GM23248 (cell line): ENCODE measurements at regions not wholly inside any gene's neighbourhood (a gene's known extent, or its start where the extent isn't known, plus 50 kb on each side); places are given as distances from the start of the nearest gene placed in this dataset.
A peak's percentile ranks its signal among the peaks of the same experiment; 100 is the strongest.
"Not testable (repeated sequence)": the region's sequence is repeated elsewhere in the genome, so short reads cannot be mapped to it uniquely, and the experiment has no call there.

ENCODE experiments used
- DNase-seq: peaks from one replicate; pipeline ENCODE4 v3.0.0-alpha.2; 2015
- H2AFZ ChIP-seq: fragments of 200-600 bp; sonication (generic); 2 replicates; pipeline ENCODE4 v1.6.1; 2016; ENCODE audit warnings: antibody characterized with exemption
- H3F3A ChIP-seq: fragments of 200-600 bp; sonication (generic); 2 replicates; pipeline ENCODE4 v1.6.1; 2016; ENCODE audit warnings: mild to moderate bottlenecking, antibody characterized with exemption, mixed run types; ENCODE audit not compliant: insufficient read depth
- H3K27ac ChIP-seq: fragments of 200-600 bp; sonication (generic); 2 replicates; pipeline ENCODE4 v1.5.1; 2016; ENCODE audit warnings: mild to moderate bottlenecking
- H3K27me3 ChIP-seq: fragments of 200-600 bp; sonication (generic); replicated peaks from 2 replicates; pipeline ENCODE4 v1.6.1; 2016; ENCODE audit warnings: mild to moderate bottlenecking; ENCODE audit not compliant: insufficient read depth
- H3K36me3 ChIP-seq: fragments of 200-600 bp; sonication (generic); 2 replicates; pipeline ENCODE4 v1.6.1; 2016; ENCODE audit warnings: low read depth, mild to moderate bottlenecking
- H3K4me1 ChIP-seq: fragments of 200-600 bp; sonication (generic); 2 replicates; pipeline ENCODE4 v1.6.1; 2016; ENCODE audit warnings: mild to moderate bottlenecking; ENCODE audit not compliant: insufficient read depth
- H3K4me2 ChIP-seq: fragments of 200-600 bp; sonication (generic); one replicate; pipeline ENCODE4 v1.6.1; 2016; ENCODE audit warnings: mild to moderate bottlenecking; ENCODE audit not compliant: unreplicated experiment
- H3K4me3 ChIP-seq: fragments of 200-600 bp; sonication (generic); 2 replicates; pipeline ENCODE4 v1.5.1; 2016; ENCODE audit warnings: mild to moderate bottlenecking
- H3K79me2 ChIP-seq: fragments of 200-600 bp; sonication (generic); 2 replicates; pipeline ENCODE4 v1.6.1; 2016; ENCODE audit warnings: mild to moderate bottlenecking; ENCODE audit not compliant: insufficient read depth
- H3K9ac ChIP-seq: fragments of 200-600 bp; sonication (generic); 2 replicates; pipeline ENCODE4 v1.6.1; 2016; ENCODE audit warnings: mild to moderate bottlenecking
- H3K9me2 ChIP-seq: fragments of 200-600 bp; sonication (generic); 2 replicates; pipeline ENCODE4 v1.6.1; 2016; ENCODE audit warnings: mixed run types, mild to moderate bottlenecking, moderate library complexity; ENCODE audit not compliant: insufficient read depth
- H3K9me3 ChIP-seq: fragments of 200-600 bp; sonication (generic); one replicate; pipeline ENCODE4 v1.6.1; 2017; ENCODE audit warnings: low read depth
- H4K20me1 ChIP-seq: fragments of 200-600 bp; sonication (generic); 2 replicates; pipeline ENCODE4 v1.6.0; 2016; ENCODE audit not compliant: insufficient read depth
- EZH2 ChIP-seq: fragments of 200-600 bp; sonication (generic); IDR thresholded peaks from 2 replicates; pipeline ENCODE4 v1.6.1; 2018; ENCODE audit warnings: antibody characterized with exemption, mild to moderate bottlenecking; ENCODE audit not compliant: insufficient read depth, poor library complexity, severe bottlenecking
- EZH2phosphoT487 ChIP-seq: fragments of 200-600 bp; sonication (generic); IDR thresholded peaks from 2 replicates; pipeline ENCODE4 v1.6.1; 2018; ENCODE audit warnings: antibody characterized with exemption, moderate library complexity, mild to moderate bottlenecking, low read depth; ENCODE audit not compliant: insufficient read depth
- WGBS, 2 experiments: methylation state at CpG; one replicate each; pipeline ENCODE4 v1.1.6; 2015 to 2017; ENCODE audit warnings: low lambda C conversion rate in 2 of 2, low coverage in 1 of 2; ENCODE audit errors: missing lambda C conversion rate in 2 of 2; 5-methylcytosine and 5-hydroxymethylcytosine counted together
- in situ Hi-C: fragments of 300-500 bp; cut with MboI; formaldehyde crosslinking; loops from 2 replicates; pipeline ENCODE4 v1.15.0; 2020

DNA sequence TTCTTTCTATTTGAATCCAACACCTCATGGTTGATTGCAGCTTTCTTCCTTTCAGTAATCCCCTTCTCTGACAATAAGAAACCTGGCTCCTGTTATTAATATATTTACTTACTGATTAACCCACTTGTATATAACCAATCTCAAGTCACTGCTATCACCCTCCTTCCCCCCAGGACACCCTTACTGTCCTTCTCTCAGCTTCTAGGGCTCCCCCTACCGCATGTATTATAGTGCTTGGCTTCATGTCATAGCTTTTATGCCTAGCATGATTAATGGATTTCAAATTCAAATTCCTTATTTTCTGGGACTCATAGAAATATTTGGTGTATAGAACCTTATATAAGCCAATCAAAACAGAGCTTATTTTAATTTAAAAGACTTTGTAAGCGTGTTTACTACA lies 75.7 kb upstream of the BNIP2 start:
- Histone ChIP-seq H3K4me1 (no peaks in the 10 kb centered on the region), H3K4me3 (no peak overlapping the region), H3K4me2 (no peak overlapping the region), H3K9me3 (no peaks in the 10 kb centered on the region), H3F3A (no peaks in the 10 kb centered on the region), H3K27ac (no peak overlapping the region), H3K9ac (no peak overlapping the region), H3K36me3 (no peaks in the 10 kb centered on the region), H4K20me1 (no peaks in the 10 kb centered on the region), H3K27me3 (peaks cover 20% of the 10 kb centered on the region), H3K9me2 (no peaks in the 10 kb centered on the region), H3K79me2 (no peaks in the 10 kb centered on the region), H2AFZ (no peak overlapping the region)
- in situ Hi-C loops: no loop called here
- 10 to 13% methylated on average over 2 of the region's 2 CpGs for WGBS, 2 experiments
- DNase-seq: no peak
- TF ChIP-seq EZH2phosphoT487 (no peak), EZH2 (no peak)

DNA sequence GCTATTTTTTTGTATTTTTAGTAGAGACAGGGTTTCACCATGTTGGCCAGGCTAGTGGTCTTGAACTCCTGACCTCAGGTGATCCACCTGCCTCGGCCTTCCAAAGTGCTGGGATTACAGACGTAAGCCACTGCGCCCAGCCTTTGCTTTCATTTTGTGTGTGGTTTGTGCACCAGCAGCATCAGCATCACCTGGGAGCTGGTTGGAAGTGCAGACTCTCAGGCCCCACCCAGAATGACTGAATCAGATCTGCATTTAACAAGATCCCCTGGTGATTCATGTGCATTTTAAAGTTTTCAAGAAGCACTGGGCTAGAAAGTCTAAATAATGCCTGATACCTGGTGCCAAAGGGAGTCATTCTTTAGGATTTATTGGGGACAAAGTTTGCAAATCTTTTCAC lies 73.4 kb upstream of the BNIP2 start:
- 44 to 47% methylated on average over 3 of the region's 3 CpGs for WGBS, 2 experiments
- no peak for DNase-seq
- Histone ChIP-seq H2AFZ (no peak overlapping the region), H3K27ac (no peak overlapping the region), H3K4me2 (no peak overlapping the region), H3K9ac (no peak overlapping the region), H3K79me2 (no peaks in the 10 kb centered on the region), H3K4me3 (no peak overlapping the region), H3K36me3 (no peaks in the 10 kb centered on the region), H3K9me3 (no peaks in the 10 kb centered on the region), H3K27me3 (peaks cover 24% of the 10 kb centered on the region), H3K9me2 (no peaks in the 10 kb centered on the region), H3F3A (no peaks in the 10 kb centered on the region), H3K4me1 (no peaks in the 10 kb centered on the region), H4K20me1 (no peaks in the 10 kb centered on the region)
- in situ Hi-C loops: no loop called here
- no peak for TF ChIP-seq EZH2phosphoT487
- TF ChIP-seq EZH2: no peak

DNA sequence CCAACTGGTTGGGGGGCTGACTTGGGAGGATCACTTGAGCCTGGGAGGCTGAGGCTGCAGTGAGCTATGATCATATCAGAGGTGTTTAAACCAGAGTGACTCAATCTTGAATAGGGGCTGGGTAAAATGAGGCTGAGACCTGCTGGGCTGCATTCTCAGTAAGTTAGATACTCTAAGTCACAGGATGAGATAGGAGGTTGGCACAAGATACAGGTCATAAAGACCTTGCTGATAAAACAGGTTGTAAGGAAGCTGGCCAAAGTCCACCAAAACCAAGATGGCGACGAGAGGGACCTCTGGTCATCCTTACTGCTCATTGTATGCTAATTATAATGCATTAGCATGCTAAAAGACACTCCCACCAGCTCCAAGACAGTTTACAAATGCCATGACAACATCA lies 71.1 kb upstream of the BNIP2 start:
- H3F3A ChIP-seq, H3K36me3 ChIP-seq, H3K27ac ChIP-seq, H2AFZ ChIP-seq, in situ Hi-C loops, H3K4me2 ChIP-seq, H3K4me3 ChIP-seq, H3K9me3 ChIP-seq, H4K20me1 ChIP-seq, H3K9me2 ChIP-seq, DNase-seq, H3K79me2 ChIP-seq, H3K9ac ChIP-seq, H3K4me1 ChIP-seq: not testable (repeated sequence)
- WGBS, 2 experiments: 28 to 64% methylated on average over 2 of the region's 2 CpGs
- peaks cover 11% of the 10 kb centered on the region for H3K27me3 ChIP-seq

DNA sequence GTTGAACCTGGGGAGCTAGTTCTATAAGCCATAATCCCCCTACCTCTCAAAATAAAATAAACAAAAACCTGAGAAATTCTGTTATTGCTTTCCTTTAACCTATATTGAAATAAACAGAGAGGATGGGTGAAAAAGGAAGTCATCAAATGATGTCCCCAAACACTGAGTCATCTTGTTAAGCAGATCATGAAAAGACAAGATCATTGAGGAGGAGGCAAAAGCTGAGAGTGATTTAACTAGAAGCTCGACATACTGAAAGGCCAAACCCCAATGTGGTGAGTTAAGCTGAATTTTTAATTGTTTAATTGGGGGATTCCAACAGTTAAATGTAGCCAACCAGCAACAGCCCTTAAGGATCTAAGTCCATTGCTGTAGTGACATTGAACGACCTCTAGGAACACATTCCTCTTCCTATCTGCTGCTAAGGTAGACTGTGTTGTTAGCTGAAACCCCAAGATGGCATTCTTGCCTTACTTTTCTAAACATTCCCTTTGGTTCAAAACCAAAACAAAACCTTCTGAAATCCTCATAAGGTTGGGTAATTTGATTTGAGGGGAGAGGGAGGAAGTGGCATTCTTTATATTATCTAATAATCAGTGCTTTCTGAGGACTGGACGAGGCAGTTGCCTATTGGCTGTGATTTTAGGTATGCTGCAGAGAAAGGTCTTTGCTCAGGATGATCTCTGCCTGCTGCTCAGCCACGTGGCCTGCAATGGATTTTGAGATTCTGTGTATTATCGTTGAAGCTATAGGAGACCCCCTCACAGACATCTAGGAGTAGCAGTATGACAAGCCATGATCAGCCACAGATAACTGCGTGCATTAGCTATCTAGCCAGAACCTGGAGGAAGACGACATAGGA lies 62.7 kb upstream of the BNIP2 start:
- 36 to 40% methylated on average over 7 of the region's 7 CpGs for WGBS, 2 experiments
- in situ Hi-C loops: no loop called here
- Histone ChIP-seq H3K4me3 (no peak overlapping the region), H4K20me1 (no peaks in the 10 kb centered on the region), H3K9ac (no peak overlapping the region), H3K4me1 (no peaks in the 10 kb centered on the region), H3K27me3 (peaks cover 17% of the 10 kb centered on the region), H3F3A (no peaks in the 10 kb centered on the region), H2AFZ (no peak overlapping the region), H3K27ac (no peak overlapping the region), H3K79me2 (no peaks in the 10 kb centered on the region), H3K9me2 (no peaks in the 10 kb centered on the region), H3K36me3 (no peaks in the 10 kb centered on the region), H3K4me2 (no peak overlapping the region), H3K9me3 (no peaks in the 10 kb centered on the region)
- TF ChIP-seq EZH2phosphoT487 (no peak), EZH2 (no peak)
- DNase-seq: peak; percentile 11

DNA sequence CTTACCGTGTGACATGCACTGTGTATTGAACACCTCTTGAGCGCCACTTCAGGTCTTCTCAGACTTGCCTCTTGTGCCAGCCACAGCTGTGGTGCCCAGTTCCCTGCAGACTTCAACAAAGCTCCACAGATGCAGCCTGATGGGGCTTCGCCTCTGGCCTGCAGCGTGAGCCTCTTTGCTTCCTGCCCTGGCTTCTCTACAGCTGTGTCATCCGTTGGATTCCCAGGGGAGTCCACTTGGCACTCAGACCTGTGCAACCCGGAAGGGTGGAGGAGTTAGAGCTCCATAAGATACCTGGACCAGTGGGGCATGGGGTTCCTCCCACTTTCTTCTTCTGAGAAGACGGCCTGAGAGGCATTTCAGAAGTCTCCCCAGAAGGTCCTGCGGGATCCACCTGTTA lies 57.7 kb upstream of the BNIP2 start:
- in situ Hi-C loops: loop anchor here (25.0 kb wide), 1 partner anchor 441 kb away; no protein-coding TSS in a partner anchor
- H2AFZ ChIP-seq: no peak overlapping the region
- no peak overlapping the region for H3K9ac ChIP-seq
- H3K27me3 ChIP-seq: peaks cover 38% of the 10 kb centered on the region
- no peaks in the 10 kb centered on the region for H3F3A ChIP-seq
- H3K9me3 ChIP-seq: no peaks in the 10 kb centered on the region
- WGBS, 2 experiments: 51 to 60% methylated on average over 8 of the region's 8 CpGs
- no peaks in the 10 kb centered on the region for H3K9me2 ChIP-seq
- no peak overlapping the region for H3K4me3 ChIP-seq
- DNase-seq: no peak
- no peak overlapping the region for H3K4me2 ChIP-seq
- no peaks in the 10 kb centered on the region for H4K20me1 ChIP-seq
- no peaks in the 10 kb centered on the region for H3K4me1 ChIP-seq
- H3K36me3 ChIP-seq: no peaks in the 10 kb centered on the region
- no peak overlapping the region for H3K27ac ChIP-seq
- H3K79me2 ChIP-seq: no peaks in the 10 kb centered on the region
- no peak for TF ChIP-seq EZH2
- no peak for TF ChIP-seq EZH2phosphoT487
